ENCODE measurements at regions not wholly inside any gene's neighbourhood (a gene's known extent, or its start where the extent isn't known, plus 50 kb on each side); places are given as distances from the start of the nearest gene placed in this dataset.

- Histone ChIP-seq H3K4me3 (no peak overlapping the region), H3K27ac (no peak overlapping the region), H3K27me3 (no peaks in the 10 kb centered on the region), H3K36me3 (replicated peaks; ENCODE audit: insufficient read depth, low read depth) (no peaks in the 10 kb centered on the region), H3K9me2 (replicated peaks; ENCODE audit: insufficient read depth) (no peaks in the 10 kb centered on the region), H4K20me1 (ENCODE audit: insufficient read depth, poor library complexity, severe bottlenecking) (no peaks in the 10 kb centered on the region), H3K4me1 (ENCODE audit: insufficient read depth) (no peaks in the 10 kb centered on the region), H3K79me2 (no peaks in the 10 kb centered on the region), H2AFZ (no peak overlapping the region), H3K9me3 (ENCODE audit: low read depth) (no peaks in the 10 kb centered on the region), H3K4me2 (no peak overlapping the region)
- WGBS (ENCODE audit: low lambda C conversion rate, missing lambda C conversion rate): 39% methylated on average over 2 of the region's 2 CpGs
- no peak for DNase-seq (ENCODE audit: low spot score)
- no peak for TF ChIP-seq EZH2 (IDR thresholded peaks at IDR 0.05; ENCODE audit: borderline replicate concordance)
- TF ChIP-seq CTCF (IDR thresholded peaks at IDR 0.05; ENCODE audit: poor library complexity): no peak
- no peak for TF ChIP-seq EZH2phosphoT487 (IDR thresholded peaks at IDR 0.05; ENCODE audit: low read depth, severe bottlenecking, unreplicated experiment)
Measured at GRCh38 chr7:9201928-9202327, 768.5 kb downstream of the NXPH1 start.

- H3K9me2 ChIP-seq (replicated peaks; ENCODE audit: insufficient read depth): no peaks in the 10 kb centered on the region
- no peak overlapping the region for H3K4me3 ChIP-seq
- H3K36me3 ChIP-seq (replicated peaks; ENCODE audit: insufficient read depth, low read depth): no peaks in the 10 kb centered on the region
- H3K27ac ChIP-seq: peak overlapping the region; percentile 82
- TF ChIP-seq EZH2 (IDR thresholded peaks at IDR 0.05; ENCODE audit: borderline replicate concordance): no peak
- TF ChIP-seq CTCF (IDR thresholded peaks at IDR 0.05; ENCODE audit: poor library complexity): no peak
- TF ChIP-seq EZH2phosphoT487 (IDR thresholded peaks at IDR 0.05; ENCODE audit: low read depth, severe bottlenecking, unreplicated experiment): no peak
- no peaks in the 10 kb centered on the region for H4K20me1 ChIP-seq (ENCODE audit: insufficient read depth, poor library complexity, severe bottlenecking)
- peak; percentile 24 for DNase-seq (ENCODE audit: low spot score)
- H3K79me2 ChIP-seq: no peaks in the 10 kb centered on the region
- WGBS (ENCODE audit: low lambda C conversion rate, missing lambda C conversion rate): 29% methylated on average over 1 of the region's 1 CpG
- no peaks in the 10 kb centered on the region for H3K4me1 ChIP-seq (ENCODE audit: insufficient read depth)
- H3K27me3 ChIP-seq: no peaks in the 10 kb centered on the region
- peak overlapping the region; percentile 13 for H2AFZ ChIP-seq
- peak overlapping the region; percentile 34 for H3K4me2 ChIP-seq
- no peaks in the 10 kb centered on the region for H3K9me3 ChIP-seq (ENCODE audit: low read depth)
Measured at GRCh38 chr7:9204571-9204970, 771.2 kb downstream of the NXPH1 start.

GRCh38 chr7:9210114-9210513, 776.7 kb downstream of the NXPH1 start:
- H3K79me2 ChIP-seq: no peaks in the 10 kb centered on the region
- 75% methylated on average over 3 of the region's 3 CpGs for WGBS (ENCODE audit: low lambda C conversion rate, missing lambda C conversion rate)
- no peak for TF ChIP-seq EZH2phosphoT487 (IDR thresholded peaks at IDR 0.05; ENCODE audit: low read depth, severe bottlenecking, unreplicated experiment)
- no peak for TF ChIP-seq CTCF (IDR thresholded peaks at IDR 0.05; ENCODE audit: poor library complexity)
- TF ChIP-seq EZH2 (IDR thresholded peaks at IDR 0.05; ENCODE audit: borderline replicate concordance): no peak

GRCh38 chr7:9217204-9217603, 783.8 kb downstream of the NXPH1 start:
- Histone ChIP-seq H3K27ac (no peak overlapping the region), H3K4me3 (no peak overlapping the region), H4K20me1 (ENCODE audit: insufficient read depth, poor library complexity, severe bottlenecking) (no peaks in the 10 kb centered on the region), H3K36me3 (replicated peaks; ENCODE audit: insufficient read depth, low read depth) (no peaks in the 10 kb centered on the region), H3K4me1 (ENCODE audit: insufficient read depth) (no peaks in the 10 kb centered on the region), H3K4me2 (no peak overlapping the region), H3K27me3 (no peaks in the 10 kb centered on the region), H3K79me2 (no peaks in the 10 kb centered on the region), H3K9me2 (replicated peaks; ENCODE audit: insufficient read depth) (no peaks in the 10 kb centered on the region), H3K9me3 (ENCODE audit: low read depth) (no peaks in the 10 kb centered on the region), H2AFZ (no peak overlapping the region)
- no peak for DNase-seq (ENCODE audit: low spot score)
- WGBS (ENCODE audit: low lambda C conversion rate, missing lambda C conversion rate): 96% methylated on average over 1 of the region's 1 CpG
- TF ChIP-seq EZH2 (IDR thresholded peaks at IDR 0.05; ENCODE audit: borderline replicate concordance) (no peak), CTCF (IDR thresholded peaks at IDR 0.05; ENCODE audit: poor library complexity) (no peak), EZH2phosphoT487 (IDR thresholded peaks at IDR 0.05; ENCODE audit: low read depth, severe bottlenecking, unreplicated experiment) (no peak)

More at GRCh38 chr7:9210114-9210513, 776.7 kb downstream of the NXPH1 start:
- H3K4me2 ChIP-seq: no peak overlapping the region
- no peaks in the 10 kb centered on the region for H3K9me3 ChIP-seq (ENCODE audit: low read depth)
- H3K4me1 ChIP-seq (ENCODE audit: insufficient read depth): no peaks in the 10 kb centered on the region
- H3K27ac ChIP-seq: no peak overlapping the region
- H3K27me3 ChIP-seq: no peaks in the 10 kb centered on the region
- H4K20me1 ChIP-seq (ENCODE audit: insufficient read depth, poor library complexity, severe bottlenecking): no peaks in the 10 kb centered on the region
- DNase-seq (ENCODE audit: low spot score): no peak
- no peak overlapping the region for H3K4me3 ChIP-seq
- no peak overlapping the region for H2AFZ ChIP-seq
- H3K36me3 ChIP-seq (replicated peaks; ENCODE audit: insufficient read depth, low read depth): no peaks in the 10 kb centered on the region
- H3K9me2 ChIP-seq (replicated peaks; ENCODE audit: insufficient read depth): no peaks in the 10 kb centered on the region

Measured in hepatocyte (in vitro differentiated cells).